NCI-H2171 (cell line): ENCODE measurements at regions not wholly inside any gene's neighbourhood (a gene's known extent, or its start where the extent isn't known, plus 50 kb on each side); places are given as distances from the start of the nearest gene placed in this dataset.
"Not testable (repeated sequence)": the region's sequence is repeated elsewhere in the genome, so short reads cannot be mapped to it uniquely, and the experiment has no call there.

Experiments used
- DNase-seq: peaks from one replicate; lab custom pipeline; 2025; lab: John Stamatoyannopoulos, UW

DNA sequence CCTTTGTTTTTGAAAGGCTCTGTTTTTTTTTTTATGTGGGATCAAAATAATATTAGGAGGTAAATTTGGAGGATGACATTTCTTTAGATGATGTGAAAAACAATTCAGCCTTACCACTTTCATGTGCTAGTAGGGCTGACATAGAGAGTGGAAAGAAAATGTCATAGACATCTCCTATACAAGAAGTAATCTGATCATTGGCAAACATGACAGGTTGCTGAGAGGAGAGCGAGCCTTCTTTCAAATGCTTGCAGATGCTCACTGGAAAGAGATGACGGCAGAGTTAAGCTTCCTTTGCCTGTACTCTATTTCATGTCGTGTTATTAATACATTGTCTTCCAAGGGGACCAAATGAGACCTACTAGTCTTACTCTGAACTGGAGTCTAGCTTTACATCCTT is 160.1 kb upstream of the DAP start:
- peak; percentile 30 for DNase-seq

GRCh38 chr5:10920400-10920799 is 159.4 kb upstream of the DAP start:
- DNase-seq = no peak

GRCh38 chr5:10914741-10915480 is 153.9 kb upstream of the DAP start:
- no peak for DNase-seq

DNA sequence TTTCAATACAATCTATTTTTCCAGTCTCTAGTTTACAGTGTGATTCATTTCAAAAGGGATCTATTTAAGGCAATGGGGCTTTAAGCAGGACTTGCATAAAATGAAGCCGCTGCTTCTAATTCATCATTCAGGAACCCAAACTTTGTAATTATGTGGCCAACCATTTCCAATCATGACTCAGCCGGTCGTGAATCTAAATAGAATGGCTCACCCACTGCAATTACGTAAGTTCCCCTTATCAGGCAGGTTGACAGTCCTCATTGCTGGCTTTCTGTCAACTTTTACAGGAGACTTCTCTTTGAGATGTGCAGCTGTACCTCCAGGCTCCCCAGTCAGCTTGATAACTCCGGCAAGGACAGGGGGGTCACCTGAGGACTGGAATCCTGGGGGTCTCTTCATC is 152.8 kb upstream of the DAP start:
- DNase-seq = no peak

GRCh38 chr5:10913181-10913810 is 152.3 kb upstream of the DAP start:
- DNase-seq = no peak

- no peak for DNase-seq
Observed at GRCh38 chr5:10912435-10912834, 151.4 kb upstream of the DAP start.

- no peak for DNase-seq
Observed at GRCh38 chr5:10910261-10910660, 149.2 kb upstream of the DAP start.

GRCh38 chr5:10904862-10905432 is 143.9 kb upstream of the DAP start:
- DNase-seq = no peak

DNA sequence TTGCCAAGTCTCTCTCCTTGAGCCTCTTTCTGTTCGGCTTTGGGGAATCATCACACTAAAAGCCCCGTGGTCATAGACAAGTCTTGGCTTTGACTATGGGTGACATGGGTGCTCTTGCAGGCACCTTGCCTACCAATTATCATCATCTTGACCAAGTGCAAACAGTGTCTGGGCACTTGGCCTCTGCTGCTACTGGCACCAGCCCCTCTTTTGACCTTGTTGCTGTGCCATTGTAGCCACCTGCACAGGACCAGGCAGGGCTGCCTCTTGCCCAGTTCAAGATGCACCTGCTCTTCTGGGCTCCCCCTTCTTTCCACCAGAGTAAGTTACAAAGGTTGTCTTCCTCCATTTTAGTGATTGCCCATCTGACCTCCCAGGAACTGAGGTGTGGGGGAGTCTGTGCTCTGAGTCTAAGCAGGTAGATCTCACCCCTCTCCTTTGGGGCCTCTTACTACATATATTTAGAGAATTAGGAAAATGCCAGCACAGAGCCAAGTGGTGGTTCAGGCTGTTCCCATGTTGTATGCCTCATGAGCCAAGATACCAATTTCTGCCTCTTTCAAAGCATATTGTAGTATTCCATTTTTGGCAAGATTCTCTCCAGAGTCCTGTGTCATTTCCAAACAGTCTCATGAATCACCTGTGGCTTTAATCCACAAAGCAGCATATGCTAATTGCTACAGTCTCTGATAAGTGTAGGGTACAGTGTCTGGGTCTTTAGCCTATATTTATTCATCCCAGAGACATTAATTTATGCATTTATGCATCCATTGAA is 142.9 kb upstream of the DAP start:
- DNase-seq = no peak

- no peak for DNase-seq
Observed at GRCh38 chr5:10902145-10902544, 141.1 kb upstream of the DAP start.

- DNase-seq = no peak
Observed at GRCh38 chr5:10898514-10898913, 137.5 kb upstream of the DAP start.

- no peak for DNase-seq
Observed at GRCh38 chr5:10896016-10896415, 135.0 kb upstream of the DAP start.

- no peak for DNase-seq
Observed at GRCh38 chr5:10894445-10895054, 133.5 kb upstream of the DAP start.

DNA sequence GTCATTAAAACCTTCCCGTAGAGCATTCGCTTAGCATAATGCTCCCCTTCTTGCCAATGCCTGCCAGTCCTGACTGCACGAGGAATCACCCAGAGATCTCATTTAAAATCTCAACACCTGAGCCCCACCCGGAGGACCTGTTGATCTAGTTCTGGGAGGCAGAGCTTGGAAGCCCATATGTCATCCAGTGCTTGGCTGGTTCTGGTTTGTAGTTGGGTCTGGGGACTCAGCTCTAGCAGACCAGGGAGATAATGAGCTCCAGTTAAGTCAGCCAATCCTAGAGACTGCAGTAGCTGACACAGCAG is 131.8 kb upstream of the DAP start:
- DNase-seq = no peak

DNA sequence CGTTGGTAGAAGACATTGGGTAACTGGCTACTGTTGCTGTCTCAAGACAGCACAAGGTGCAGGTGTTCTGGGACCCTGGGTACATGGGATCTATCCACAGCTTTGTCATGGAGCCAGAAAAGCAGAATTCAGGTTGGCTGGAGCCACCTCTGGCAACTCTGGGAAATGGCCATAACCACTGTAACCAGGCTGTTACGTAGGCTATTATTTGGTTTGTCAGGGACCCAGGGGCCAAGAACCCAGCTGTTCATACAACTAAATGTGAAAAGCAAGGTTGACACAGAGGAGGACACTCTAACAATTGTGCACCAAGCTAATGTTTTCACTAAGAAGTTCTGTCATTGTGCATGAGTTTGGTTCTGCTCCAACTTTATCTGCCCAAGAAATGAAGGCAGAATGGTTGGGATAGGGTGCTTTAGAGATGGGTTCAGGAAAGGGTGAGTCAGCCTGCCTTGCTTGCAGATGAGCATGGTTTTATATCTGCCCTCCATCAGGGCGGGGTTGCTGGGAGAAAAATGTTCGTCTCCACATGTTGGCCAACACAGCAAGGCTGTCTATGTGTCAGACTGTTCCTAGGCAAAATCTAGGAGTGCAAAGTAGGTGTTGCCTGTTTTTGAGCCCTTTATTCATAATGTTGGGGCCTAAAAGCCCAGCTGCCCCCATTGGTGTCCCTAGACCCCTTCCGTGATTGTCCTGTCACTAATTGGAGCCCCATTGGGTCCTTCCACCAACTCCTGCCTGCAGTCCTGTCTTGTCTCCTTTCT is 131.3 kb upstream of the DAP start:
- no peak for DNase-seq

DNA sequence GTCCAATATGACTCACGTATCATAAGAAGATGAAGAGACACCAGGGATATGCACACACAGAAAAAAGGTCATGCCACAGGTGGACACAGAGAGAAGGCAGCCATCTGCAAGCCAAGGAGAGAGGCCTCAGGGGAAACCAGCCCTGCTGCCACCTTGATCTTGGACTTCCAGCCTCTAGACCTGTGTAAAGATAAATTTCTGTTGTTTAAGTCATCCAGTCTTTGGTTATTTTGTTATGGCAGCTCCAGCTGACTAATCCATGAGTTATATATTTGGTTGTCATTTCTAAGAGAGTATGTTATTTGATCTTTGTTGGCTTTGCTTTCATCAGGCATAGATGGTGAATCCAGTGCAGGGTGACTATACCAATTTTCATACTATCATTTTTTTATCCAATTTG is 130.2 kb upstream of the DAP start:
- no peak for DNase-seq

- no peak for DNase-seq
Observed at GRCh38 chr5:10886497-10886896, 125.5 kb upstream of the DAP start.

- no peak for DNase-seq
Observed at GRCh38 chr5:10885026-10885425, 124.0 kb upstream of the DAP start.

DNA sequence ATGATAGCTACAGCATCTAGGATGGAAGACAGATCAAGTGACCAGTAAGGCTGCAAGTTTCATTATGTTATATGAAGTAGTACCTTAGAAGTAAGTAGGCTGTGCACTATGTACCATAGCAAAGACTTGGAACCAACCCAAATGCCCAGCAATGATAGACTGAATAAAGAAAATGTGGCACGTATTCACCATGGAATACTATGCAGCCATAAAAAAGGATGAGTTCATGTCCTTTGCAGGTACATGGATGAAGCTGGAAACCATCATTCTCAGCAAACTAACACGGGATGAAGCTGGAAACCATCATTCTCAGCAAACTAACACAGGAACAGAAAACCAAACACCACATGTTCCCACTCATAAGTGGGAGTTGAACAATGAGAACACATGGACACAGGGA is 122.9 kb upstream of the DAP start:
- DNase-seq = not testable (repeated sequence)

DNA sequence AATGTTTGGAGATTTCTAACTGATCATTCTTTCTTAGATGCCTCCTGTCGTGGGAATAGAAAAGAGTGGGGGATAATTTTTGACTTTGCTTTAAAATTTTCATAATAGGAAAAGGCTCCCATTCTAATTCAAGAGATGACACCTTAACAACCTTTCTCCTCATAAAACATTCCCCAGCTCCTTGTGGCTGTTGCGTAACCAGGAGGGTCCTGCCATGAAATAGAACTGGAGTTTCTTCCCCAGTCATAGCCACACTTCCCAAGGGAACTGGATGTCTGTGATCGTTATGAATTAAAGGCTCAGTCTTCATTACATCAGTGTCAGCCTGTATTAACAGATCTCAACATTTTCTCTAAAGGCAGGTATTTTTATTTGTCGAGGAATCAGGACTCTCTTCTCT is 119.9 kb upstream of the DAP start:
- DNase-seq = no peak

- not testable (repeated sequence) for DNase-seq
Observed at GRCh38 chr5:10876996-10877395, 116.0 kb upstream of the DAP start.
